Activated T-cell treated with anti-CD3 and anti-CD28 coated beads for 1 hour (primary cell): ENCODE measurements at regions not wholly inside any gene's neighbourhood (a gene's known extent, or its start where the extent isn't known, plus 50 kb on each side); places are given as distances from the start of the nearest gene placed in this dataset.

ENCODE experiments used
- DNase-seq: peaks from one replicate; pipeline ENCODE4 v3.0.0-alpha.2; 2020; ENCODE audit warnings: low read depth

GRCh38 chr2:14344355-14344754 is 288.2 kb upstream of the LRATD1 start:
- DNase-seq, result no peak

DNA sequence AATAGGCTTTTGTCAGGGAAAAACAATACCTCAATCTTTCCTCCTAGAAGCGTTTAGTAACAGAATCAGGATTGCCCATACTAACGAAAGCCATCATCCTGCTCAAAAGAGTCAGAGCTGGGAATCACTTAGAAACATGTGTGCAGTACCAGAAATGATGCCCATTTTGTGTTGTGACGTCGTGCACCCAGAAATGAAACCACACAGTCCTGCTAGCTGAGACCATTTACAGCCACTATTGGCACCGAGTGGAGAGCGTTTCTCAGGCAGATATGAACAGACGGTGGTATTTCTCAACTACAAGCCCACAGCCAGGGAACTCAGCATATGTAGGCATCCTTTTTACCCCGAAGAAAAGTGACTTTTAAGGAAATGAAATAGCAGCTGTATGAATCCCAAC is 284.3 kb upstream of the LRATD1 start:
- DNase-seq, result no peak

DNA sequence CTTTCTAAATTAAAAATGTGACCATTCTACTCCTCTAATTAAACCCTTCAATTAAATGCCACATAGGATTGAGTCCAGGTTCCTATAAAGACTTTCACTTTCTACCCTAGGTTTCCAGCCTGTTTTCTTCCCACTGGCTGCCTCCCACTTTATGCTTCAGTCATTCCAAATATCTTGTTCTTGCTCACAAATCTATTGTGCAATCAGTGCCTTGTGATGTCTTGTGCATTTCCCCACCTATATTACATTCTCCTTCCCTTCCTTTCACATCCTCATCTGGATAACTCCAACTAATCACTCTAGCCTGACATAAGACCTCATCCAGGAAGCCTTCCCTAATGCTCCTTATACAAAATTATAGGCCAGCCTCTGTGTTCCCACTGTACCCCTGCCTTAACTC is 281.7 kb upstream of the LRATD1 start:
- DNase-seq, result no peak

- DNase-seq, result no peak
These were observed 280.4 kb upstream of the LRATD1 start for GRCh38 chr2:14352067-14352466.

GRCh38 chr2:14354231-14354630 is 278.3 kb upstream of the LRATD1 start:
- DNase-seq, result no peak

DNA sequence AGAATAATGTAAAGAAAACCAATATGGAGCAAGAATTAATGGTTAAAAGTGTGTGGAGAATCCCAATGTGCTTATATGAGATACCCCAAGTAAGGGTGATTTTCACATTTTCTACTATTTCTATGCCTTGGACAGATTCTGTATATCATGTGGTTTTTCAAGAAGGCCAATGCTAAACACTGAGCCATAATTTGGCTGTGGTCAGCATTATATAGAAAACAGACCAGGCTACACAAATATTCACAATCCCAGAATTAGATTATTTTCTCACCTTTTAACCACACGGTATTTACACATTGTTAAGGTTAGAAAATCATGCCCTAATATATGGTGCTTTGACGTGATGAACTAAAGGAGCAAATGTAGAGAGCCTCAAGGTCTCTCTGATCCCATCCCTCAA is 277.4 kb upstream of the LRATD1 start:
- no peak for DNase-seq

GRCh38 chr2:14358339-14358738 is 274.2 kb upstream of the LRATD1 start:
- DNase-seq, result no peak

DNA sequence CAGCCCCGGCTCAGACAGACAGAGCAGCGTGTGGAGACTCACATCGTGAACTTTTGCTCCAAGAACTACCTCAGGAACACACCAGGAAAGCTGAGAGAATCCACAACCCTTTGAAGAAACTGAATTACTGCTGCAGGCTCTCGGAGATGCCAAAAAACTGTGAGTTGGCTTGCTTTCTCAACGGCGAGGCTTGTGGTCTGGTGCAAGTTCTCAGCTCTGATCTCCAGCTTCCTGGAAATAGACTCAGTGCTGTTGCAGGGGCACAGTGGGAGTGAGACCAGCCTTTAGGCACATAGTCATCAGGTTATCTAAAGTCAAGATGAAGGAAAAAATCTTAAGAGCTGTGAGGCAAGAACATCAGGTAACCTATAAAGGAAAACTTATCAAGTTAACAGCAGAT is 273.7 kb upstream of the LRATD1 start:
- DNase-seq, result no peak

- no peak for DNase-seq
These were observed 269.4 kb upstream of the LRATD1 start for GRCh38 chr2:14363137-14363536.

- DNase-seq, result no peak
These were observed 268.5 kb upstream of the LRATD1 start for GRCh38 chr2:14363976-14364375.

- no peak for DNase-seq
These were observed 268.0 kb upstream of the LRATD1 start for GRCh38 chr2:14364471-14364870.

GRCh38 chr2:14385043-14385442 is 247.5 kb upstream of the LRATD1 start:
- no peak for DNase-seq

- DNase-seq, result no peak
These were observed 245.2 kb upstream of the LRATD1 start for GRCh38 chr2:14387332-14387731.

- no peak for DNase-seq
These were observed 243.8 kb upstream of the LRATD1 start for GRCh38 chr2:14388724-14389123.

- no peak for DNase-seq
These were observed 235.9 kb upstream of the LRATD1 start for GRCh38 chr2:14396533-14397083.

DNA sequence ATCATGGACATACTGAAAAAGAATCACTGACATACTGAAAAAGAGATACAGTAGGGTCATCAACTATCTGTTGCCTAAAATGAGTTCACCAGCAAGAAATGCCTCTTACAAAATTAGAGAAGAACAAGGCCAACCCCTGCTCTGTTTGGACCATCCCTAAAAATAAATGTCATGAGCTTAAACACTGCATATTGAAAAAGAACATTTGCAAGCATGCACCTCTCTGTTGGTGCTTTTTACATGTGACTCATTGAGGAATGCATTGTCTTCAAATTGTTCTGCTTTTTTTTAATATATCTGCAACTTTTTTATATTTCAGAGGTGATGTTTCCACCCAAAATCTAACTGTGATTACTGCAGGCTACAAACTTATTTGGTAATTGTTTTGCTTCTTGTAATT is 233.9 kb upstream of the LRATD1 start:
- no peak for DNase-seq

- DNase-seq, result no peak
These were observed 230.6 kb upstream of the LRATD1 start for GRCh38 chr2:14401873-14402272.

GRCh38 chr2:14408695-14409094 is 223.8 kb upstream of the LRATD1 start:
- DNase-seq, result no peak

DNA sequence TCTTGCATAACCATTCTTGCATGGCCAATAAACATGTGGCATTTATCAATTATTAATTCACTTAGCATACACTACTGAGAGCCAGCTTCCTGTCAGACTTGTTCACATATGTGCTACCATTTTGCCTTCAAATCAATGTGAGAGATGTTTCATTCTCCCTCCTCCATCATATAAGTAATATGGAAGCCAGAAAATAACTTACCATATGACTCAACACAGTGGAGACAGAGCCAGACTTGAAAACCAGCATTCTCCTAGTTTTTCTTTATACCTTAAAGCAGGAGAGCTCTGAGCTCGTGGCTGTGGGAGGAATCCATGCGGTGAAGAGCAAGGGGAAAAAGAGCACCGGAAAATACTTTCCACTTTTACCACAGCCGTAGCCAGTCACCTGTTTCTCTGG is 215.0 kb upstream of the LRATD1 start:
- DNase-seq, result no peak

DNA sequence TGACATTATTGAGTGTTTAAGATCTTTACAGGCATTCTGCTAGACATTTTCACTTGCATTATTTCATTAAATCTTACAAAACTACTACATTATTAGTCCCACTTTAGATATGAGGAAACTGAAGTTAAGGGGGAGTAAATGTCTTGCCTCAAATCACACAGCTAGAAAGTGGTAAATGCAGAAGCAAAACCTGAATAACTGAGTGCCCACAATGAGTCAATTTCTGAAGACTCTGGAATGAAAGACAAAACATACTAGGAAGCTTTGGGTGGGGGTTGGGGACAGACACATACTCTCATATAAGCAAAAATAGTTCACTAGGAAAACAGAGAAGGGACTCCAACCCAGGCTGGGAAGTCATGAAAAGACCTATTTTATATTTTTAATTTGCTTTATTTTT is 214.4 kb upstream of the LRATD1 start:
- no peak for DNase-seq

GRCh38 chr2:14420851-14421250 is 211.7 kb upstream of the LRATD1 start:
- no peak for DNase-seq

DNA sequence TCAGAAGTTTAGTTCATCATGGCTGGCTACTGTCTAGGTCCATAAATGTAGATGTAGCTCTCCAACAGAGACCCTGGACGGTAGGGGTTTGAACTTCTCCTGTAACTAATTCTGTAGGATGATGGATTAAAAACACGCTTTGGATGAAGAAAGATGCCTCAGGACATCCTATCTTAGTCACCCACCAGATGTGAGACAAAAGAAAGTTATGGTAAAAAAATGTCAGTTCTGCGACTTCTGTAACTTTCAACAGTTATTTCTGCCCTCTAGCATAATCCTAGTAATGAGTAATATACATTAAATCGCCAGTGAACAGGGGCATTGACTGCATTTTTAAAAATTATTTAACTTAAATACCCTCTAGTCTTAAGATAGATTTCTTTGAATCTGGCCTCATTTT is 210.1 kb upstream of the LRATD1 start:
- DNase-seq, result no peak

DNA sequence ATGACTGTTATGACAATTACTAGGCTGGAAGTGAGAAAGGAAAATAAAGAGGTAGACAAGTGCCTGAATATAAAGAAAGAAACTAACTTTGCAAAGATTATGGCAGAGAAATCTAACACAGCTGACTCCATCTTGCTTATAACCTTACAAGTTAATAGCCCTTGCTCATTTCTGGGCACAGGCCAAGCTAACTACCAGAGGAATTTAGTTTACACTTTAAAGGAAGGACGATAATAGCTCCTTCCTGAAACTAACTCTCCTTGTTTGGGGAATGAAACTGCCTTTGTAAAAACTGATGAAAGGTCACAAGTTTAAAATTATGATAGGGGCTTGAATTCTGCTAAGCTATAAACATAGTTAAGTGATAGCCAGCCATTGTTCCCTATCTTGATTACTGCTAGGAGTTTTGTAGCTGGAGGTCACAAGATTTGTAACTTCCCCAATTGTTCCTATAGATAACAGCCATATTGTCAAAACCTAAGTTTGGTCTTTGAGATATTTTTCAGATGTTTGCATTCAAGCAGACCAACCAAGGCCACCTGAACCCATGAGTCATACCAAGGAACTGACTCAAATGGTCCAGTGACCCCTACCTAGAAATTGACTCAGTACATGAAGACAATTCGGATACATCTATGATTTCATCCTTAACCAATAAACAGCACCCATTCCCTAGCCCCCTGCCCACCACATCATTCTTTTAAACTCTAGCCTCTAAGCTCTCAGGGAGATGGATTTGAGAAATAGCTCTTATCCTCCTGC is 209.2 kb upstream of the LRATD1 start:
- no peak for DNase-seq
